Mesothelial cell of epicardium (in vitro differentiated cells): ENCODE measurements at regions not wholly inside any gene's neighbourhood (a gene's known extent, or its start where the extent isn't known, plus 50 kb on each side); places are given as distances from the start of the nearest gene placed in this dataset.

Experiments
- DNase-seq, 2 experiments: peaks; one replicate each; pipeline ENCODE4 v3.0.0; 2021; ENCODE audit warnings: low spot score in 2 of 2; ENCODE audit not compliant: unreplicated experiment in 2 of 2
- H3K27ac Mint-ChIP-seq: 2 replicates; pipeline ENCODE4 v1.8.0; 2021; ENCODE audit warnings: mixed read lengths
- H3K27me3 Mint-ChIP-seq: 2 replicates; pipeline ENCODE4 v1.8.0; 2021; ENCODE audit warnings: low read depth, mixed read lengths
- H3K36me3 Mint-ChIP-seq: 2 replicates; pipeline ENCODE4 v1.8.0; 2021; ENCODE audit warnings: mixed read lengths
- H3K4me1 Mint-ChIP-seq: 2 replicates; pipeline ENCODE4 v1.8.0; 2021; ENCODE audit warnings: mixed read lengths
- H3K4me3 Mint-ChIP-seq: 2 replicates; pipeline ENCODE4 v1.8.0; 2021; ENCODE audit warnings: mild to moderate bottlenecking, moderate library complexity, mixed read lengths
- H3K9me3 Mint-ChIP-seq: 2 replicates; pipeline ENCODE4 v1.8.0; 2021; ENCODE audit warnings: mixed read lengths
- CTCF ChIP-seq: fragments of 200-600 bp; sonication (generic); IDR thresholded peaks from one replicate; pipeline ENCODE4 v1.5.0; 2021; ENCODE audit warnings: antibody characterized with exemption; ENCODE audit not compliant: unreplicated experiment

- DNase-seq, result no peak
- H3K4me3 Mint-ChIP-seq, result no peak overlapping the region
- H3K36me3 Mint-ChIP-seq, result no peaks in the 10 kb centered on the region
These were observed 245.9 kb downstream of the SYK start for GRCh38 chr9:91047529-91047928.

DNA sequence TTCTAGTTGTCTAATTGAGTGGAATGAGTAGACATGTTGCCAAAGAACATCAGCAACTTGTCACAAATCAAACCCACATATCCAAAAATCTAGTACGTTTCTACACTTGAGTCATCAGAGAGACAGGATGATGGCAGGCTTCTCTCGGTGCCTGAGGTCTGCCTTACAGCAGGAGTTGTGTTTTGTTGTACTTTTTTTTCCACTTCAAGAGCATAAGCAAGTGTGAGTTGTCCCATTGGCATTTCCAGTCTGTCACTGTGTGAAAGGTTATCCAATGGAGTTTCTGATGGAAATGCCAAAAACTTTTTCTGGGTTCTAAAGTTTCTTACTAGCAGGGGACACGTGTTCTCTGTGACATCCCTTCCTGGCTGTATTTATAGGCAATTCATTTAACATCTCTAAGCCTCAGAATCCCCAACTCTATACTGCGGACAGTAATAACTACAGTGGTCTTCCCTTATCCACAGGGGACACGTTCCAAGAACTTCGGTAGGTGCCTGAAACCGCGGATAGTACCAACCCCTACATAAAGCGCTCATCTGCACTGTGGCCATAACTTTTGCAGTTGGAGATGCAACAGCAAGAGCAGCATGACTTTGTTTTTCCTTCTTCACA, 246.5 kb downstream of the SYK start:
- Mint-ChIP-seq H3K4me1 (peaks cover 4% of the 10 kb centered on the region), H3K27ac (no peak overlapping the region), H3K27me3 (peaks cover 20% of the 10 kb centered on the region), H3K9me3 (peaks cover 5% of the 10 kb centered on the region), H3K4me3 (no peak overlapping the region), H3K36me3 (no peaks in the 10 kb centered on the region)
- TF ChIP-seq CTCF, result no peak
- no peak for DNase-seq

More at GRCh38 chr9:91047529-91047928, 245.9 kb downstream of the SYK start:
- TF ChIP-seq CTCF, result no peak
- Mint-ChIP-seq H3K27me3 (peaks cover 15% of the 10 kb centered on the region), H3K27ac (no peak overlapping the region), H3K4me1 (peaks cover 4% of the 10 kb centered on the region), H3K9me3 (no peaks in the 10 kb centered on the region)

DNA sequence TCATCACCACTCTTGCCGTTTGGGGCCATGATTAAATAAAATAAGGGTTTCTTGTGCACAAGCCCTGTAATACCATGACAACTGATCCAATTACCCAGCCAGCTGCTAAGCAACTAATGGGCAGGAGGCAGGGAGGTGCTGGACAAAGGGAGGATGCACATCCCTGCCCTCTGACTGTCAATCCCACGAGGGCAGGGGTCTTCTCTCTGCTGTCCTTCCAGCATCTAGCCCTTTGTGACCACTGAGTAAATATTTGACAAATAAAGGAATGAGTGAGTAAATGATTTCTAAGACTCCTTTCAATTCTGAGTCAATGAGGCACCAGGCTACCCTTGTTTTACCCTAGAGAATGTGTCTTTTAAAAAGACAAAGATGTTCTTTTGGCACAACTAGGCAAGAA, 247.1 kb downstream of the SYK start:
- Mint-ChIP-seq H3K4me1 (peaks cover 4% of the 10 kb centered on the region), H3K27ac (no peak overlapping the region)
- TF ChIP-seq CTCF, result no peak

DNA sequence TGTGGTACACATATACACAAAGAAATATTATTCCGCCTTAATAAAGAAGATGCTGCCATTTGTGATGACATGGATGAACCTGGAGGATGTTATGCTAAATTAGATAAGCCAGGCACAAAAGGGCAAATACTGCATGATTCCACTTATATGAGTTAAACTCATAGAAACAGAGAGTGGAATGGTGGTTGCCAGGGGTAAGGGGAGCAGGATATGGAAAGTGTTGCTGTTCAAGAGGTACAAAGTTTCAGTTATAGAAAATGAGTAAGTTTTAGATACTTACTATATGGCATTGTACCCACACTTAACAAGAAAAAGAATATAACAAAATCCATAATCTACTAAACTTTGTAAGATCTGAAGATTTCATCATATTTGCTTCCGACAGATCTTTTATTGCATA, 252.2 kb downstream of the SYK start:
- Mint-ChIP-seq H3K9me3 (peaks cover 9% of the 10 kb centered on the region), H3K4me1 (peaks cover 7% of the 10 kb centered on the region), H3K27ac (no peak overlapping the region), H3K4me3 (no peak overlapping the region), H3K36me3 (no peaks in the 10 kb centered on the region), H3K27me3 (peaks cover 15% of the 10 kb centered on the region)
- no peak for TF ChIP-seq CTCF
- DNase-seq, result no peak

More for the DNA sequence above, 247.1 kb downstream of the SYK start:
- Mint-ChIP-seq H3K27me3 (peaks cover 20% of the 10 kb centered on the region), H3K4me3 (no peak overlapping the region), H3K9me3 (peaks cover 7% of the 10 kb centered on the region), H3K36me3 (no peaks in the 10 kb centered on the region)
- DNase-seq, result peak in 1 of 2 experiments; percentile 10

- no peaks in the 10 kb centered on the region for H3K36me3 Mint-ChIP-seq
- DNase-seq, result no peak
- no peak for TF ChIP-seq CTCF
- no peak overlapping the region for H3K27ac Mint-ChIP-seq
- H3K27me3 Mint-ChIP-seq, result peaks cover 8% of the 10 kb centered on the region
- no peak overlapping the region for H3K4me3 Mint-ChIP-seq
- peaks cover 10% of the 10 kb centered on the region for H3K4me1 Mint-ChIP-seq
- peaks cover 9% of the 10 kb centered on the region for H3K9me3 Mint-ChIP-seq
These were observed 254.2 kb downstream of the SYK start for GRCh38 chr9:91055845-91056244.

DNA sequence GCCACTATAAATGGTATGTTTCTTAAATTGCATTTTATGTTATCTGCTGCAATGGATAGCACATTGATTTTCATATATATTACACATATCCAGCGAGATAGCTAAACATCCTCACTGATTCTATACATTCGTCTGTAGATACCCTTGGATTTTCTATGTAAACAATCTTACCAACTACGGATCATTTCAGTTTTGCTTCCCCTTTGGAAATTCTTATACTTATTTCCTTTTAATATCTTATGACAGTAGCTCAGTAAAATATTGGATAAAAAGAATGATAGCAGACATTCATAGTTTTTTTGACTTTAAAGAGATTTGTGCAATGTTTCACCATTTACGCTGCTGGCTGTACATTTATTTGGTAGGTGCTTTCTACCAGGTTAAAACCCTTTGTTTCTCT, 254.9 kb downstream of the SYK start:
- no peak overlapping the region for H3K4me3 Mint-ChIP-seq
- H3K4me1 Mint-ChIP-seq, result peaks cover 10% of the 10 kb centered on the region
- peaks cover 5% of the 10 kb centered on the region for H3K27me3 Mint-ChIP-seq
- no peaks in the 10 kb centered on the region for H3K36me3 Mint-ChIP-seq
- H3K27ac Mint-ChIP-seq, result no peak overlapping the region
- peaks cover 10% of the 10 kb centered on the region for H3K9me3 Mint-ChIP-seq
- no peak for DNase-seq
- no peak for TF ChIP-seq CTCF
